H9 (cell line): ENCODE measurements at regions not wholly inside any gene's neighbourhood (a gene's known extent, or its start where the extent isn't known, plus 50 kb on each side); places are given as distances from the start of the nearest gene placed in this dataset.

Experiments used
- DNase-seq: peaks from one replicate; pipeline ENCODE4 v3.0.0-alpha.2; 2017
- H2AFZ ChIP-seq: one replicate; pipeline ENCODE4 v1.6.1; 2013; ENCODE audit warnings: mild to moderate bottlenecking, low read length, control low read depth, moderate library complexity
- H2AK5ac ChIP-seq: 2 replicates; pipeline ENCODE4 v1.6.1; 2013; ENCODE audit warnings: low read length, control low read depth, mixed read lengths; ENCODE audit not compliant: insufficient read length
- H2BK120ac ChIP-seq: one replicate; pipeline ENCODE4 v1.6.1; 2013; ENCODE audit warnings: low read depth, mild to moderate bottlenecking, low read length, control low read depth, inconsistent platforms; ENCODE audit not compliant: poor library complexity, severe bottlenecking
- H2BK12ac ChIP-seq: 2 replicates; pipeline ENCODE4 v1.6.1; 2013; ENCODE audit warnings: low read length, control low read depth, mixed read lengths, low read depth; ENCODE audit not compliant: insufficient read length
- H2BK15ac ChIP-seq: 2 replicates; pipeline ENCODE4 v1.6.1; 2013; ENCODE audit warnings: low read depth, low read length, control low read depth
- H2BK20ac ChIP-seq: one replicate; pipeline ENCODE4 v1.6.1; 2013; ENCODE audit warnings: low read depth, mild to moderate bottlenecking, low read length, control low read depth, inconsistent platforms; ENCODE audit not compliant: poor library complexity, severe bottlenecking
- H2BK5ac ChIP-seq: 2 replicates; pipeline ENCODE4 v1.6.1; 2013; ENCODE audit warnings: low read length, control low read depth, mixed read lengths; ENCODE audit not compliant: insufficient read length
- H3K14ac ChIP-seq: 2 replicates; pipeline ENCODE4 v1.6.1; 2013; ENCODE audit warnings: low read length, control low read depth; ENCODE audit not compliant: insufficient read depth
- H3K18ac ChIP-seq: 2 replicates; pipeline ENCODE4 v1.6.1; 2013; ENCODE audit warnings: low read depth, mild to moderate bottlenecking, mixed read lengths, low read length, control low read depth; ENCODE audit not compliant: insufficient read length
- H3K23ac ChIP-seq: 2 replicates; pipeline ENCODE4 v1.6.1; 2013; ENCODE audit warnings: low read length, control low read depth, mixed read lengths, low read depth; ENCODE audit not compliant: insufficient read length
- H3K23me2 ChIP-seq: 2 replicates; pipeline ENCODE4 v1.6.1; 2013; ENCODE audit warnings: low read depth, mild to moderate bottlenecking, mixed read lengths, low read length, control low read depth; ENCODE audit not compliant: insufficient read length, poor library complexity, severe bottlenecking
- H3K27ac ChIP-seq: 2 replicates; pipeline ENCODE4 v1.5.1; 2013; ENCODE audit warnings: low read length, control low read depth, mixed read lengths, low read depth; ENCODE audit not compliant: insufficient read length
- H3K27me3 ChIP-seq: 2 replicates; pipeline ENCODE4 v1.6.1; 2013; ENCODE audit warnings: low read length, control low read depth, inconsistent platforms; ENCODE audit not compliant: insufficient read depth
- H3K4ac ChIP-seq: 2 replicates; pipeline ENCODE4 v1.6.1; 2013; ENCODE audit warnings: low read depth, mild to moderate bottlenecking, control low read depth, inconsistent platforms, low read length, moderate library complexity
- H3K4me1 ChIP-seq: 2 replicates; pipeline ENCODE4 v1.6.1; 2013; ENCODE audit warnings: low read length, control low read depth, inconsistent platforms; ENCODE audit not compliant: insufficient read depth
- H3K4me2 ChIP-seq: 2 replicates; pipeline ENCODE4 v1.6.1; 2013; ENCODE audit warnings: low read length, control low read depth, mixed read lengths; ENCODE audit not compliant: insufficient read length, insufficient read depth
- H3K56ac ChIP-seq: 2 replicates; pipeline ENCODE4 v1.6.1; 2013; ENCODE audit warnings: low read depth, mild to moderate bottlenecking, mixed read lengths, low read length, control low read depth; ENCODE audit not compliant: insufficient read length
- H3K79me1 ChIP-seq: 2 replicates; pipeline ENCODE4 v1.6.1; 2013; ENCODE audit warnings: low read depth, mild to moderate bottlenecking, moderate library complexity, low read length, control low read depth, inconsistent platforms; ENCODE audit not compliant: insufficient read depth, poor library complexity, severe bottlenecking
- H3K79me2 ChIP-seq: 2 replicates; pipeline ENCODE4 v1.6.1; 2013; ENCODE audit warnings: low read length, control low read depth, inconsistent platforms; ENCODE audit not compliant: insufficient read depth
- H3K9ac ChIP-seq: 2 replicates; pipeline ENCODE4 v1.6.1; 2013; ENCODE audit warnings: low read length, control low read depth, mixed read lengths; ENCODE audit not compliant: insufficient read length; ENCODE audit errors: extremely low read depth
- H3K9me3 ChIP-seq: one replicate; pipeline ENCODE4 v1.6.1; 2013; ENCODE audit warnings: low read depth, low read length, inconsistent platforms; ENCODE audit not compliant: control insufficient read depth
- H3T11ph ChIP-seq: one replicate; pipeline ENCODE4 v1.6.1; 2013; ENCODE audit warnings: mild to moderate bottlenecking, low read length, control low read depth, inconsistent platforms
- H4K20me1 ChIP-seq: one replicate; pipeline ENCODE4 v1.6.1; 2013; ENCODE audit not compliant: control insufficient read depth, insufficient read length, insufficient read depth
- H4K5ac ChIP-seq: 2 replicates; pipeline ENCODE4 v1.6.1; 2013; ENCODE audit warnings: low read depth, mild to moderate bottlenecking, mixed read lengths, low read length, control low read depth; ENCODE audit not compliant: insufficient read length
- H4K8ac ChIP-seq: replicated peaks from 2 replicates; pipeline ENCODE4 v1.6.1; 2013; ENCODE audit warnings: low read length, control low read depth, mixed read lengths, low read depth; ENCODE audit not compliant: insufficient read length
- H4K91ac ChIP-seq: 2 replicates; pipeline ENCODE4 v1.6.1; 2013; ENCODE audit warnings: low read depth, mild to moderate bottlenecking, moderate library complexity, mixed read lengths, low read length, control low read depth; ENCODE audit not compliant: insufficient read length
- H3K27ac Mint-ChIP-seq, 3 experiments: 2 replicates in 2 of 3; 3 replicates in 1 of 3; pipeline ENCODE4 v1.8.0; 2020 to 2021; ENCODE audit warnings: mixed read lengths in 3 of 3, mild to moderate bottlenecking in 1 of 3, moderate library complexity in 1 of 3
- H3K27me3 Mint-ChIP-seq: 2 replicates; pipeline ENCODE4 v1.8.0; 2021; ENCODE audit warnings: low read depth, mild to moderate bottlenecking, moderate library complexity, mixed read lengths
- H3K36me3 Mint-ChIP-seq, 3 experiments: 2 replicates in 2 of 3; 3 replicates in 1 of 3; pipeline ENCODE4 v1.8.0; 2020 to 2021; ENCODE audit warnings: low read depth in 3 of 3, mixed read lengths in 3 of 3; ENCODE audit not compliant: insufficient read depth in 1 of 3
- H3K4me1 Mint-ChIP-seq, 2 experiments: 2 replicates each; pipeline ENCODE4 v1.8.0; 2020; ENCODE audit warnings: mixed read lengths in 2 of 2
- H3K4me3 Mint-ChIP-seq, 2 experiments: 2 replicates in 1 of 2; 3 replicates in 1 of 2; pipeline ENCODE4 v1.8.0; 2020 to 2021; ENCODE audit warnings: mild to moderate bottlenecking in 2 of 2, mixed read lengths in 2 of 2, moderate library complexity in 1 of 2
- H3K9me3 Mint-ChIP-seq, 2 experiments: 2 replicates in 1 of 2; 3 replicates in 1 of 2; pipeline ENCODE4 v1.8.0; 2020; ENCODE audit warnings: mild to moderate bottlenecking in 2 of 2, mixed read lengths in 2 of 2, moderate library complexity in 1 of 2
- CTCF ChIP-seq: fragments of 200-600 bp; sonication (generic); conservative IDR thresholded peaks from 3 replicates; pipeline ENCODE4 v1.8.0; 2021; ENCODE audit warnings: antibody characterized with exemption, mild to moderate bottlenecking
- WGBS: extraction: QIAGEN DNeasy Blood & Tissue Kit; methylation state at CpG from one replicate; pipeline ENCODE4 v1.1.7; 2013; ENCODE audit warnings: missing lambda C conversion rate, low lambda C conversion rate, mixed read lengths; ENCODE audit not compliant: insufficient read length; ENCODE audit errors: extremely low coverage; 5-methylcytosine and 5-hydroxymethylcytosine counted together

GRCh38 chr18:25650201-25650941 lies 298.4 kb upstream of the ZNF521 start:
- no peak overlapping the region for H4K91ac ChIP-seq
- H3K79me1 ChIP-seq, result no peaks in the 10 kb centered on the region
- no peak overlapping the region for H3K56ac ChIP-seq
- H4K5ac ChIP-seq, result no peak overlapping the region
- no peak overlapping the region for H3K4me2 ChIP-seq
- no peak overlapping the region for H2BK20ac ChIP-seq
- H3K27me3 ChIP-seq, result no peaks in the 10 kb centered on the region
- no peak overlapping the region for H2BK15ac ChIP-seq
- no CpG with 5 or more reads among the region's 4 CpGs for WGBS
- no peak overlapping the region for H3K4ac ChIP-seq
- H3K27ac Mint-ChIP-seq, result no peak overlapping the region
- no peak overlapping the region for H3K9ac ChIP-seq
- no peak overlapping the region for H4K8ac ChIP-seq
- no peaks in the 10 kb centered on the region for H3K79me2 ChIP-seq
- H3K36me3 Mint-ChIP-seq, result no peaks in the 10 kb centered on the region; a peak in 1 of 7 replicates
- no peaks in the 10 kb centered on the region for H3K9me3 ChIP-seq
- H3K27me3 Mint-ChIP-seq, result no peaks in the 10 kb centered on the region
- H3K4me3 Mint-ChIP-seq, result no peak overlapping the region
- H2BK12ac ChIP-seq, result no peak overlapping the region
- H2BK120ac ChIP-seq, result no peak overlapping the region
- H4K20me1 ChIP-seq, result no peaks in the 10 kb centered on the region
- no peak overlapping the region for H3K23ac ChIP-seq
- no peak overlapping the region for H3K14ac ChIP-seq
- H3K27ac ChIP-seq, result no peak overlapping the region
- H2BK5ac ChIP-seq, result no peak overlapping the region
- no peak overlapping the region for H3T11ph ChIP-seq
- no peak for TF ChIP-seq CTCF
- H2AFZ ChIP-seq, result no peak overlapping the region
- H2AK5ac ChIP-seq, result no peak overlapping the region
- no peaks in the 10 kb centered on the region; the same call in 1 of the 2 replicates for H3K4me1 ChIP-seq
- no peaks in the 10 kb centered on the region; a peak in 1 of 5 replicates for H3K9me3 Mint-ChIP-seq
- no peaks in the 10 kb centered on the region for H3K23me2 ChIP-seq
- DNase-seq, result no peak
- no peak overlapping the region for H3K18ac ChIP-seq
- H3K4me1 Mint-ChIP-seq, result peaks cover 15 to 20% of the 10 kb centered on the region in 2 experiments
